H1 (cell line): ENCODE measurements at regions not wholly inside any gene's neighbourhood (a gene's known extent, or its start where the extent isn't known, plus 50 kb on each side); places are given as distances from the start of the nearest gene placed in this dataset.

Source experiments
- CTCF ChIA-PET: fragments of 300-600 bp; sonication (Branson Sonifier 250); formaldehyde crosslinking; loops from one replicate; lab custom pipeline; 2021; ENCODE audit not compliant: partially characterized antibody; lab: Charles Lee
- POLR2A ChIA-PET: fragments of 300-600 bp; sonication (Branson Sonifier 250); formaldehyde crosslinking; loops from one replicate; lab custom pipeline; 2021; ENCODE audit warnings: inconsistent platforms; ENCODE audit not compliant: partially characterized antibody; lab: Charles Lee
- DNase-seq, 2 experiments: peaks; one replicate each; pipeline versions ENCODE4 v3.0.0 to v3.0.0-alpha.2; 2010 to 2022; ENCODE audit warnings: low spot score in 2 of 2, low read depth in 1 of 2, mixed read lengths in 1 of 2
- FAIRE-seq: peaks from 2 replicates; lab custom pipeline; 2011; peaks lifted over from hg19 to GRCh38; lab: Jason Lieb, UNC
- H2AFZ ChIP-seq: 2 replicates; pipeline ENCODE4 v1.8.1; 2012; ENCODE audit warnings: low read length, inconsistent platforms
- H2AK5ac ChIP-seq: 2 replicates; pipeline ENCODE4 v1.6.1; 2013; ENCODE audit warnings: low read depth, low read length
- H2BK120ac ChIP-seq: replicated peaks from 2 replicates; pipeline ENCODE3; 2013; ENCODE audit warnings: low read depth, low read length, inconsistent platforms
- H2BK12ac ChIP-seq: 2 replicates; pipeline ENCODE4 v1.6.1; 2013; ENCODE audit warnings: low read depth, low read length
- H2BK15ac ChIP-seq: 2 replicates; pipeline ENCODE4 v1.6.1; 2013; ENCODE audit warnings: low read length
- H2BK20ac ChIP-seq: 2 replicates; pipeline ENCODE4 v1.6.1; 2013; ENCODE audit warnings: low read length
- H2BK5ac ChIP-seq: 2 replicates; pipeline ENCODE4 v1.6.1; 2013; ENCODE audit warnings: low read depth, low read length
- H3K14ac ChIP-seq: 2 replicates; pipeline ENCODE4 v1.6.1; 2013; ENCODE audit warnings: inconsistent platforms; ENCODE audit not compliant: insufficient read length
- H3K18ac ChIP-seq: 2 replicates; pipeline ENCODE4 v1.6.1; 2013; ENCODE audit warnings: low read length; ENCODE audit errors: extremely low read depth
- H3K23ac ChIP-seq: 2 replicates; pipeline ENCODE4 v1.6.1; 2013; ENCODE audit warnings: inconsistent platforms; ENCODE audit not compliant: insufficient read length
- H3K23me2 ChIP-seq: 2 replicates; pipeline ENCODE4 v1.6.1; 2013; ENCODE audit warnings: low read depth, low read length
- H3K27ac ChIP-seq: 2 replicates; pipeline ENCODE4 v1.6.1; 2011; ENCODE audit warnings: low read depth, low read length, inconsistent platforms
- H3K27me3 ChIP-seq, 4 experiments: replicated peaks in 1 of 4; 1 replicate in 1 of 4; 2 replicates in 3 of 4; pipeline versions ENCODE4 v1.6.1 to v1.8.1; 2011 to 2013; ENCODE audit warnings: low read length in 3 of 4, mild to moderate bottlenecking in 3 of 4, inconsistent platforms in 2 of 4, mixed read lengths in 2 of 4, moderate library complexity in 1 of 4; ENCODE audit not compliant: control insufficient read depth in 3 of 4, insufficient read depth in 3 of 4; ENCODE audit errors: extremely low read depth in 1 of 4
- H3K36me3 ChIP-seq, 4 experiments: 2 replicates each; pipeline versions ENCODE4 v1.6.1 to v1.8.1; 2011 to 2013; ENCODE audit warnings: mild to moderate bottlenecking in 4 of 4, low read length in 3 of 4, moderate library complexity in 2 of 4, control low read depth in 1 of 4, inconsistent platforms in 1 of 4; ENCODE audit not compliant: insufficient read depth in 4 of 4, control insufficient read depth in 2 of 4
- H3K4ac ChIP-seq: replicated peaks from 2 replicates; pipeline ENCODE3; 2013; ENCODE audit warnings: low read length, low read depth, mixed read lengths, inconsistent platforms; ENCODE audit not compliant: insufficient read length
- H3K4me1 ChIP-seq, 4 experiments: replicated peaks in 1 of 4; 1 replicate in 1 of 4; 2 replicates in 3 of 4; pipeline versions ENCODE4 v1.6.1 to v1.8.1; 2011 to 2013; ENCODE audit warnings: low read length in 3 of 4, inconsistent platforms in 2 of 4, mixed read lengths in 1 of 4; ENCODE audit not compliant: insufficient read depth in 4 of 4, control insufficient read depth in 3 of 4
- H3K4me2 ChIP-seq, 2 experiments: 2 replicates each; pipeline versions ENCODE4 v1.6.1 to v1.8.1; 2011 to 2013; ENCODE audit warnings: low read depth in 2 of 2, low read length in 2 of 2, control low read depth in 1 of 2, inconsistent platforms in 1 of 2, mild to moderate bottlenecking in 1 of 2; ENCODE audit not compliant: insufficient read depth in 1 of 2
- H3K4me3 ChIP-seq, 4 experiments: fragments of 200-600, 300-600 bp in 1 of 4; sonication (generic), shearing (Covaris generic), sonication (Bioruptor Twin) in 1 of 4; 2 replicates each; pipeline versions ENCODE4 v1.5.1 to v1.8.1; 2011 to 2016; ENCODE audit warnings: low read length in 4 of 4, low read depth in 3 of 4, control low read depth in 2 of 4, inconsistent platforms in 2 of 4, mild to moderate bottlenecking in 2 of 4, mixed read lengths in 1 of 4, moderate library complexity in 1 of 4; ENCODE audit not compliant: insufficient read depth in 2 of 4; ENCODE audit errors: extremely low read depth in 1 of 4
- H3K56ac ChIP-seq: replicated peaks from 2 replicates; pipeline ENCODE3; 2013; ENCODE audit warnings: low read depth, mild to moderate bottlenecking, mixed read lengths, low read length, inconsistent platforms; ENCODE audit not compliant: insufficient read length
- H3K79me1 ChIP-seq: 2 replicates; pipeline ENCODE4 v1.6.1; 2013; ENCODE audit warnings: low read depth, low read length, control low read depth
- H3K79me2 ChIP-seq, 2 experiments: 2 replicates each; pipeline versions ENCODE4 v1.6.1 to v1.8.1; 2012 to 2013; ENCODE audit warnings: low read length in 2 of 2, mild to moderate bottlenecking in 2 of 2, inconsistent platforms in 1 of 2; ENCODE audit not compliant: insufficient read depth in 2 of 2, control insufficient read depth in 1 of 2
- H3K9ac ChIP-seq, 4 experiments: replicated peaks in 1 of 4; 1 replicate in 1 of 4; 2 replicates in 3 of 4; pipeline versions ENCODE4 v1.6.1 to v1.8.1; 2011 to 2013; ENCODE audit warnings: low read depth in 3 of 4, low read length in 3 of 4, control low read depth in 2 of 4, mild to moderate bottlenecking in 2 of 4, moderate library complexity in 2 of 4, inconsistent platforms in 1 of 4; ENCODE audit errors: extremely low read depth in 1 of 4
- H3K9me3 ChIP-seq, 2 experiments: 2 replicates each; pipeline versions ENCODE4 v1.6.1 to v1.8.1; 2012 to 2013; ENCODE audit warnings: mild to moderate bottlenecking in 2 of 2, moderate library complexity in 2 of 2, control low read depth in 1 of 2, inconsistent platforms in 1 of 2, low read depth in 1 of 2, low read length in 1 of 2, mixed read lengths in 1 of 2; ENCODE audit not compliant: insufficient read depth in 2 of 2
- H4K20me1 ChIP-seq, 2 experiments: replicated peaks in 1 of 2; 2 replicates each; pipeline versions ENCODE3 to v1.8.1; 2011 to 2013; ENCODE audit warnings: inconsistent platforms in 2 of 2, low read length in 2 of 2, mild to moderate bottlenecking in 1 of 2; ENCODE audit not compliant: insufficient read depth in 2 of 2, control insufficient read depth in 1 of 2
- H4K5ac ChIP-seq: 2 replicates; pipeline ENCODE4 v1.6.1; 2013; ENCODE audit warnings: low read length, low read depth, mixed read lengths, inconsistent platforms; ENCODE audit not compliant: insufficient read length
- H4K8ac ChIP-seq: 2 replicates; pipeline ENCODE4 v1.8.0; 2013; ENCODE audit warnings: mild to moderate bottlenecking, moderate library complexity, low read length, inconsistent platforms; ENCODE audit not compliant: insufficient read depth; ENCODE audit errors: extremely low read depth
- H4K91ac ChIP-seq: replicated peaks from 2 replicates; pipeline ENCODE3; 2013; ENCODE audit warnings: low read length, mixed read lengths, inconsistent platforms; ENCODE audit not compliant: insufficient read length
- CHD1 ChIP-seq: IDR thresholded peaks from 2 replicates; pipeline ENCODE4 v1.6.1; 2012; ENCODE audit warnings: low read depth, low read length, improper control_type of control experiment
- EGR1 ChIP-seq: IDR thresholded peaks from 2 replicates; pipeline ENCODE4 v1.6.1; 2011; ENCODE audit warnings: low read depth, low read length, borderline replicate concordance
- FOSL1 ChIP-seq: IDR thresholded peaks from 2 replicates; pipeline ENCODE4 v1.6.1; 2011; ENCODE audit warnings: mild to moderate bottlenecking, low read depth, low read length, moderate library complexity; ENCODE audit not compliant: insufficient read depth
- RBBP5 ChIP-seq: IDR thresholded peaks from 2 replicates; pipeline ENCODE4 v1.7.1; 2012; ENCODE audit warnings: low read depth, mild to moderate bottlenecking, inconsistent platforms, low read length, moderate library complexity, borderline replicate concordance
- WGBS, 2 experiments: shearing (Covaris generic) in 1 of 2; methylation state at CpG; one replicate each; pipeline versions ENCODE4 v1.1.6 to v1.1.7; 2013 to 2015; ENCODE audit warnings: low lambda C conversion rate in 2 of 2, mixed read lengths in 2 of 2, inconsistent platforms in 1 of 2, low coverage in 1 of 2, missing lambda C conversion rate in 1 of 2; ENCODE audit not compliant: insufficient replicate concordance in 2 of 2, insufficient coverage in 1 of 2, insufficient read length in 1 of 2; ENCODE audit errors: extremely low coverage in 1 of 2, missing lambda C conversion rate in 1 of 2; 5-methylcytosine and 5-hydroxymethylcytosine counted together

GRCh38 chr2:181241797-181242196, 215.4 kb upstream of the ITGA4 start:
- H3K4me3 ChIP-seq, result no peak overlapping the region
- no peak overlapping the region for H4K8ac ChIP-seq
- H3K23me2 ChIP-seq, result peaks cover 2% of the 10 kb centered on the region; the same call in 1 of the 2 replicates
- no peak overlapping the region for H2BK15ac ChIP-seq
- no peaks in the 10 kb centered on the region for H3K79me2 ChIP-seq
- H4K91ac ChIP-seq, result no peak overlapping the region
- no peak overlapping the region for H2BK20ac ChIP-seq
- H2BK5ac ChIP-seq, result no peak overlapping the region
- H3K56ac ChIP-seq, result no peak overlapping the region
- FAIRE-seq, result no peak
- WGBS, 2 experiments, result 84% methylated on average over 2 of the region's 2 CpGs; no CpG with 5 or more reads in 1 of the 2 experiments
- H3K14ac ChIP-seq, result no peak overlapping the region
- no peak overlapping the region for H2AK5ac ChIP-seq
- DNase-seq, result no peak
- H3K27ac ChIP-seq, result no peak overlapping the region
- H3K9me3 ChIP-seq, result no peaks in the 10 kb centered on the region
- POLR2A ChIA-PET, result no interaction called here
- H3K79me1 ChIP-seq, result no peaks in the 10 kb centered on the region
- no peak overlapping the region for H2AFZ ChIP-seq
- H3K4me1 ChIP-seq, result no peaks in the 10 kb centered on the region
- H3K4ac ChIP-seq, result no peak overlapping the region
- no peak overlapping the region for H3K18ac ChIP-seq
- no peaks in the 10 kb centered on the region for H3K36me3 ChIP-seq
- CTCF ChIA-PET, result interaction anchor here (1.4 kb wide), 1 partner anchor 10 kb away, joined by 3 read pairs; no protein-coding TSS in a partner anchor
- H4K5ac ChIP-seq, result no peak overlapping the region
- no peak overlapping the region for H2BK120ac ChIP-seq
- TF ChIP-seq EGR1, result no peak
- no peak for TF ChIP-seq RBBP5
- TF ChIP-seq FOSL1, result no peak
- TF ChIP-seq CHD1, result no peak
- no peak overlapping the region for H3K9ac ChIP-seq
- no peak overlapping the region for H2BK12ac ChIP-seq
- no peaks in the 10 kb centered on the region for H4K20me1 ChIP-seq
- no peak overlapping the region for H3K4me2 ChIP-seq
- no peak overlapping the region for H3K23ac ChIP-seq
- no peaks in the 10 kb centered on the region for H3K27me3 ChIP-seq
